Upper lobe of left lung (tissue), 6 donors: ENCODE measurements at regions not wholly inside any gene's neighbourhood (a gene's known extent, or its start where the extent isn't known, plus 50 kb on each side); places are given as distances from the start of the nearest gene placed in this dataset.

Experiments used
- ATAC-seq, 2 donors: fragments of 200-7000 bp; cut with Tn5 transposase; one replicate each; pipeline ENCODE4 v1.9.1; 2022; ENCODE audit warnings: mild to moderate bottlenecking in 2 of 2, moderate library complexity in 2 of 2; ENCODE audit not compliant: low FRiP score in 2 of 2
- DNase-seq, 2 donors: peaks; one replicate each; pipeline ENCODE4 v3.0.0-alpha.2; 2019 to 2020
- H3K27ac ChIP-seq, 4 donors: fragments of 200-600 bp; sonication (generic); one replicate each; pipeline ENCODE4 v1.5.1; 2016 to 2019
- H3K27me3 ChIP-seq, 4 donors: fragments of 200-600 bp; sonication (generic); one replicate each; pipeline ENCODE4 v1.5.1; 2017 to 2019
- H3K36me3 ChIP-seq, 4 donors: fragments of 200-600 bp; sonication (generic); one replicate each; pipeline ENCODE4 v1.5.1; 2016 to 2019
- H3K4me1 ChIP-seq, 4 donors: fragments of 200-600 bp; sonication (generic); one replicate each; pipeline ENCODE4 v1.5.1; 2018 to 2019
- H3K4me3 ChIP-seq, 4 donors: fragments of 200-600 bp; sonication (generic); one replicate each; pipeline ENCODE4 v1.5.1; 2017 to 2019; ENCODE audit warnings: mild to moderate bottlenecking in 2 of 4, moderate library complexity in 1 of 4
- H3K9me3 ChIP-seq, 4 donors: fragments of 200-600 bp; sonication (generic); one replicate each; pipeline ENCODE4 v1.5.1; 2018 to 2019
- CTCF ChIP-seq, 6 experiments: fragments of 450-650 bp in 4 of 6; fragments of 200-600 bp in 2 of 6; sonication (generic) in 2 of 6; IDR thresholded peaks; one replicate each; pipeline ENCODE4 v1.5.1; 2016 to 2019; ENCODE audit warnings: antibody characterized with exemption in 6 of 6
- EP300 ChIP-seq, 4 donors: sonication (generic); formaldehyde crosslinking; IDR thresholded peaks; one replicate each; pipeline ENCODE4 v1.5.1; 2017; ENCODE audit warnings: antibody characterized with exemption in 4 of 4, control low read depth in 2 of 4
- POLR2A ChIP-seq, 4 donors: fragments of 450-650 bp; IDR thresholded peaks; one replicate each; pipeline ENCODE4 v1.5.1; 2016 to 2017; ENCODE audit warnings: antibody characterized with exemption in 4 of 4, mild to moderate bottlenecking in 2 of 4
- POLR2AphosphoS5 ChIP-seq, 2 donors: sonication (generic); formaldehyde crosslinking; IDR thresholded peaks; one replicate each; pipeline ENCODE4 v1.5.1; 2017; ENCODE audit warnings: antibody characterized with exemption in 2 of 2
- WGBS, 2 donors: methylation state at CpG; one replicate each; pipeline ENCODE4 v1.1.5; 2017 to 2018; 5-methylcytosine and 5-hydroxymethylcytosine counted together
- donor health status: DM: no; HTN: no; CAD: no; lungs with moderate emphysema.
- donor health status: DM: no; HTN: yes; CAD: no; lungs with severe emphysema.

GRCh38 chr4:10207116-10207515, 90.5 kb upstream of the WDR1 start:
- Histone ChIP-seq H3K27ac (no peak overlapping the region), H3K9me3 (no peaks in the 10 kb centered on the region), H3K36me3 (no peaks in the 10 kb centered on the region), H3K27me3 (no peaks in the 10 kb centered on the region), H3K4me3 (no peak overlapping the region), H3K4me1 (no peaks in the 10 kb centered on the region)
- ATAC-seq (no peak), DNase-seq (no peak)
- WGBS, 2 donors = 69 to 84% methylated on average over 4 of the region's 4 CpGs
- TF ChIP-seq POLR2AphosphoS5 (IDR thresholded peaks at IDR 0.05) (no peak), CTCF (IDR thresholded peaks at IDR 0.05) (no peak), EP300 (IDR thresholded peaks at IDR 0.05) (no peak), POLR2A (IDR thresholded peaks at IDR 0.05) (no peak)

DNA sequence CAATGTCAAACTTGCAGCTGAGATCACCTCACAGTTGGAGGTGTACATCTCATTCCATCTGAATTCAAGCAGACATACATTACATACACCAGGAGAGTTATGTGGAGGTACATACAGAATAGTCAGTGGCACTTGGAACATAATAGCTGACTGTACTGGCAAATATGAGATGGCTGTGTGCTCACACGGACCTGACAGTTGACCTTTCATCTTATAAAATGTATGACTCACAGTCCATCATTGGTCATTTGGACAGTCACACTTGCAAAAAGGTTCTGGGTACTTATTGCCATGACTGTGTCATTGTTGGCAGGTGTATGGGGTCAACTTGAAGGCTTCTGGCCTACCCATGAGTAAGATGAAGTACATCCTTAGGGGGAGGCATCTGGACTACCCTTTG, 88.6 kb upstream of the WDR1 start:
- Histone ChIP-seq H3K27ac (no peak overlapping the region), H3K9me3 (no peaks in the 10 kb centered on the region), H3K36me3 (no peaks in the 10 kb centered on the region), H3K4me3 (no peak overlapping the region), H3K4me1 (no peaks in the 10 kb centered on the region), H3K27me3 (no peaks in the 10 kb centered on the region)
- WGBS, 2 donors = 63 to 74% methylated on average over 1 of the region's 1 CpG
- ATAC-seq (no peak), DNase-seq (no peak)
- no peak for TF ChIP-seq POLR2A (IDR thresholded peaks at IDR 0.05)
- no peak for TF ChIP-seq CTCF (IDR thresholded peaks at IDR 0.05)
- TF ChIP-seq POLR2AphosphoS5 (IDR thresholded peaks at IDR 0.05) = no peak

GRCh38 chr4:10204401-10205058, 87.9 kb upstream of the WDR1 start:
- DNase-seq = no peak
- Histone ChIP-seq H3K4me1 (no peaks in the 10 kb centered on the region), H3K36me3 (no peaks in the 10 kb centered on the region), H3K9me3 (no peaks in the 10 kb centered on the region), H3K4me3 (no peak overlapping the region), H3K27me3 (no peaks in the 10 kb centered on the region), H3K27ac (no peak overlapping the region)
- 89 to 92% methylated on average over 6 to 9 of the region's 9 CpGs for WGBS, 2 donors
- TF ChIP-seq EP300 (IDR thresholded peaks at IDR 0.05) = no peak
- TF ChIP-seq CTCF (IDR thresholded peaks at IDR 0.05) = no peak
- no peak for TF ChIP-seq POLR2AphosphoS5 (IDR thresholded peaks at IDR 0.05)
- ATAC-seq = no peak

DNA sequence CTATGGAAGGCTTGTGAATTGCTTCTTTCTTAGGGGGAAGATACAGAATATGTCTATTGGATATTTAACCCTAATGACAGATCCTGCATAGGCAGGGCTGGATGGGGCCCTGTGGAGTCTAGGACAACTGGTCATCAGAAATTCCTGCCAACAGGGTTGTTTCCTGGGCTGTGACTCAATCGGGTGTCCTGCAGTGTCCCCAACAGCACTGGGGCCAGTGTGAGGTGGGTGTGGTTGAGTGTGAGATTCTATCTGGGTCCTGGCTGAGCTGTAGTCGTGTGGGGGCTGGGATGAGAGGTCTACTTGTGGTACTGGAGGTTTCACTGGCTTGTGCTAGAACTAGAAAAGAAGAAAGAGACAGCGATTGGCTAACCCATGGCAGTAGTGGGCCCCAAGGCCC, 87.3 kb upstream of the WDR1 start:
- no peaks in the 10 kb centered on the region for H3K4me1 ChIP-seq
- no peak for ATAC-seq
- no peaks in the 10 kb centered on the region for H3K9me3 ChIP-seq
- TF ChIP-seq EP300 (IDR thresholded peaks at IDR 0.05) (no peak), POLR2A (IDR thresholded peaks at IDR 0.05) (no peak), POLR2AphosphoS5 (IDR thresholded peaks at IDR 0.05) (no peak), CTCF (IDR thresholded peaks at IDR 0.05) (no peak)
- no peak overlapping the region for H3K27ac ChIP-seq
- 79 to 81% methylated on average over 2 to 3 of the region's 3 CpGs for WGBS, 2 donors
- H3K36me3 ChIP-seq = no peaks in the 10 kb centered on the region
- no peak overlapping the region for H3K4me3 ChIP-seq
- no peak for DNase-seq
- no peaks in the 10 kb centered on the region for H3K27me3 ChIP-seq
